ENCODE measurements at regions not wholly inside any gene's neighbourhood (a gene's known extent, or its start where the extent isn't known, plus 50 kb on each side); places are given as distances from the start of the nearest gene placed in this dataset.

GRCh38 chr9:107866711-107867311 is 377.2 kb upstream of the KLF4 start:
- no peak for TF ChIP-seq POLR2A (IDR thresholded peaks at IDR 0.05)
- TF ChIP-seq, protein P1, sequence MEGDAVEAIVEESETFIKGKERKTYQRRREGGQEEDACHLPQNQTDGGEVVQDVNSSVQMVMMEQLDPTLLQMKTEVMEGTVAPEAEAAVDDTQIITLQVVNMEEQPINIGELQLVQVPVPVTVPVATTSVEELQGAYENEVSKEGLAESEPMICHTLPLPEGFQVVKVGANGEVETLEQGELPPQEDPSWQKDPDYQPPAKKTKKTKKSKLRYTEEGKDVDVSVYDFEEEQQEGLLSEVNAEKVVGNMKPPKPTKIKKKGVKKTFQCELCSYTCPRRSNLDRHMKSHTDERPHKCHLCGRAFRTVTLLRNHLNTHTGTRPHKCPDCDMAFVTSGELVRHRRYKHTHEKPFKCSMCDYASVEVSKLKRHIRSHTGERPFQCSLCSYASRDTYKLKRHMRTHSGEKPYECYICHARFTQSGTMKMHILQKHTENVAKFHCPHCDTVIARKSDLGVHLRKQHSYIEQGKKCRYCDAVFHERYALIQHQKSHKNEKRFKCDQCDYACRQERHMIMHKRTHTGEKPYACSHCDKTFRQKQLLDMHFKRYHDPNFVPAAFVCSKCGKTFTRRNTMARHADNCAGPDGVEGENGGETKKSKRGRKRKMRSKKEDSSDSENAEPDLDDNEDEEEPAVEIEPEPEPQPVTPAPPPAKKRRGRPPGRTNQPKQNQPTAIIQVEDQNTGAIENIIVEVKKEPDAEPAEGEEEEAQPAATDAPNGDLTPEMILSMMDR (IDR thresholded peaks at IDR 0.05): no peak
